HEK293T (cell line): ENCODE measurements at regions not wholly inside any gene's neighbourhood (a gene's known extent, or its start where the extent isn't known, plus 50 kb on each side); places are given as distances from the start of the nearest gene placed in this dataset.
"Not testable (repeated sequence)": the region's sequence is repeated elsewhere in the genome, so short reads cannot be mapped to it uniquely, and the experiment has no call there.

Experiments
- CTCF ChIA-PET: fragments of 350-600 bp; formaldehyde crosslinking; extraction: SDS; loops from one replicate; lab custom pipeline; 2021; ENCODE audit warnings: antibody characterized with exemption, inconsistent platforms; lab: Yijun Ruan, JAX
- POLR2A ChIA-PET: fragments of 350-600 bp; formaldehyde crosslinking; extraction: SDS; loops from one replicate; lab custom pipeline; 2020; ENCODE audit warnings: antibody characterized with exemption, inconsistent platforms; lab: Yijun Ruan, JAX
- DNase-seq: peaks from one replicate; pipeline ENCODE4 v3.0.0; 2012; ENCODE audit warnings: mixed read lengths; ENCODE audit errors: extremely low spot score
- ARNT ChIP-seq: fragments of 450-650 bp; IDR thresholded peaks from 2 replicates; pipeline ENCODE4 v1.6.1; 2017; ENCODE audit warnings: mild to moderate bottlenecking
- BHLHE40 ChIP-seq: fragments of 450-650 bp; IDR thresholded peaks from 2 replicates; pipeline ENCODE4 v1.6.1; 2016; ENCODE audit warnings: mild to moderate bottlenecking, moderate library complexity, borderline replicate concordance
- CTBP1 ChIP-seq: fragments of 450-650 bp; IDR thresholded peaks from 2 replicates; pipeline ENCODE4 v1.6.1; 2016; ENCODE audit warnings: borderline replicate concordance
- ELF4 ChIP-seq: fragments of 450-650 bp; IDR thresholded peaks from 2 replicates; pipeline ENCODE4 v1.6.1; 2017; ENCODE audit warnings: antibody characterized with exemption
- FOXA1 ChIP-seq: fragments of 450-650 bp; IDR thresholded peaks from 2 replicates; pipeline ENCODE4 v1.6.1; 2016; ENCODE audit warnings: mild to moderate bottlenecking
- FOXK2 ChIP-seq: fragments of 450-650 bp; IDR thresholded peaks from 2 replicates; pipeline ENCODE4 v1.6.1; 2016; ENCODE audit warnings: mild to moderate bottlenecking
- FOXM1 ChIP-seq: fragments of 450-650 bp; IDR thresholded peaks from 2 replicates; pipeline ENCODE4 v1.6.1; 2017; ENCODE audit warnings: mild to moderate bottlenecking, borderline replicate concordance
- HDGF ChIP-seq: fragments of 450-650 bp; IDR thresholded peaks from 2 replicates; pipeline ENCODE4 v1.6.1; 2017; ENCODE audit warnings: antibody characterized with exemption, borderline replicate concordance
- L3MBTL2 ChIP-seq: fragments of 450-650 bp; conservative IDR thresholded peaks from 2 replicates; pipeline ENCODE4 v1.6.1; 2016; ENCODE audit warnings: mild to moderate bottlenecking
- LEF1 ChIP-seq: fragments of 450-650 bp; IDR thresholded peaks from 2 replicates; pipeline ENCODE4 v1.6.1; 2017; ENCODE audit warnings: mild to moderate bottlenecking, borderline replicate concordance
- NFRKB ChIP-seq: fragments of 450-650 bp; IDR thresholded peaks from 2 replicates; pipeline ENCODE4 v1.6.1; 2016; ENCODE audit warnings: mild to moderate bottlenecking, moderate library complexity
- PKNOX1 ChIP-seq: fragments of 450-650 bp; IDR thresholded peaks from 2 replicates; pipeline ENCODE4 v1.6.1; 2016
- SP1 ChIP-seq: fragments of 450-650 bp; IDR thresholded peaks from 2 replicates; pipeline ENCODE4 v1.6.1; 2017
- SUZ12 ChIP-seq: fragments of 450-650 bp; IDR thresholded peaks from 2 replicates; pipeline ENCODE4 v1.6.1; 2016; ENCODE audit warnings: mild to moderate bottlenecking
- TARDBP ChIP-seq: fragments of 450-650 bp; IDR thresholded peaks from 2 replicates; pipeline ENCODE4 v1.6.1; 2016
- ZNF384 ChIP-seq: fragments of 450-650 bp; IDR thresholded peaks from 2 replicates; pipeline ENCODE4 v1.6.1; 2016

GRCh38 chr9:65435464-65435863, 150.5 kb upstream of the FOXD4L5 start:
- TF ChIP-seq NFRKB (no peak), ZNF384 (no peak), L3MBTL2 (no peak), FOXA1 (no peak), FOXK2 (no peak), BHLHE40 (no peak), PKNOX1 (no peak)
- ChIA-PET POLR2A (no interaction called here), CTCF (no interaction called here)

DNA sequence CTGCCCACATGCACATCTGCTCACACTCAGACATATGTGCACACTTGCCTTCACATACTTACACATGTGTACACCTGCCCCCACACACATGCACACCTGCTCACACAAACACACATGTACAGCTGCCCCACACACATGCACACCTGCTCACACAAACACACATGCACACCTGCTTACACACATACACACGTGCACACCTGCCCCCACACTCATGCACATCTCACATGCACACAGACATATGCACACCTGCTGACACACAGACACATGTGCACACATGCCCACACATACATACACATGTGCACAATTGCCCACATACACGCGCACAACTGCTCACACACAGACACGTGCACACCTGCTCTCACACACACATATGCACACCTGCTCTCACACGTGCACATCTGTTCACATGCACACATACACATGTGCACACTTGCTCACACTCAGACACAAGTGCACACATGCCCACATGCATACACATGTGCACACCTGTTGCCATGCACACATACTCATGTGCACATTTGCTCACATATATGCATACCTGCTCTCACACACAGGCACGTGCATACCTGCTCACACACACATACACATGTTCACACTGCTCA, 147.8 kb upstream of the FOXD4L5 start:
- TF ChIP-seq L3MBTL2 (no peak), FOXA1 (no peak), PKNOX1 (no peak), FOXK2 (no peak), HDGF (no peak), NFRKB (no peak), TARDBP (no peak), CTBP1 (no peak), ELF4 (no peak), FOXM1 (no peak), SP1 (no peak), LEF1 (no peak), SUZ12 (no peak), ARNT (no peak), ZNF384 (no peak), BHLHE40 (no peak)
- ChIA-PET POLR2A (no interaction called here), CTCF (no interaction called here)
- DNase-seq: no peak

More at GRCh38 chr9:65435464-65435863, 150.5 kb upstream of the FOXD4L5 start:
- no peak for DNase-seq

DNA sequence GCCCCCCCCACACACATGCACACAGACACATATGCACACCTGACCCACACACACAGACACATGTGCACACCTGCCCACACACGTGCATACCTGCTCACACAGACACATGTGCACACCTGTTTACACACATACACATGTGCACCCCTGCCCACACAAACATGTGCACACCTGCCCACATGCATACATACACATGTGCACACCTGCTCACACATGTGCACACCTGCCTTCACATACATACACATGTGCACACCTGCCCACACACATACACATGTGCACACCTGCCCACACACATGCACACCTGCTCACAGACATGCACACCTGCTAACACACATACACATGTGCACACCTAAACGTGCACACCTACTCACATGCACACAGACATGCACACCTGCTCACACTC, 147.0 kb upstream of the FOXD4L5 start:
- TF ChIP-seq CTBP1 (no peak), PKNOX1 (no peak), SUZ12 (no peak), FOXM1 (no peak), L3MBTL2 (no peak), ELF4 (no peak), LEF1 (no peak), TARDBP (no peak), SP1 (no peak), NFRKB (no peak), ARNT (no peak), HDGF (no peak), FOXK2 (no peak), BHLHE40 (no peak)
- no peak for DNase-seq
- POLR2A ChIA-PET: no interaction called here
- CTCF ChIA-PET: no interaction called here

GRCh38 chr9:65430221-65430620, 145.2 kb upstream of the FOXD4L5 start:
- TF ChIP-seq HDGF (no peak), ELF4 (no peak), BHLHE40 (no peak), L3MBTL2 (no peak), LEF1 (no peak), SP1 (no peak)
- CTCF ChIA-PET: no interaction called here
- DNase-seq: no peak
- POLR2A ChIA-PET: no interaction called here

- POLR2A ChIA-PET, CTCF ChIA-PET, DNase-seq: not testable (repeated sequence)
These were observed 142.4 kb upstream of the FOXD4L5 start for GRCh38 chr9:65427361-65427760.

DNA sequence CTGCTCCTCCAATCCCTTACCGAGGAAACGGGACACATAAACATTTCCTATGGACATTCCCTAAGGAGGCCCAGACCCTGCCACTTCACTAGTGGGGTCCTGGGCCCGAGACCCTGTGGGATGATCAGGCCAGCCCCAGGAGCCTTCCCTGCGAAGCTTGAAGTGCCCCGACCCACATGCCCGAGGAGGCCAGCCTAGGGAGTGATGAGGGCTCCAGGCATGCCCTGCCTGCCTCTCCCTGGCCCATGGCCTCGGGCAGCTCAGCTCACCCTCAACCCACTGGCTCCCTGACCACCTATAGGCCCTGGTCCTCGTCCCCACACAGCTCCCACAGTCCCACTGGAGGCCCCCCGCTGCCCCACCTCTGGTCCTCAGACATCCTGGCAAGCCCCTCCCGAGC, 141.8 kb upstream of the FOXD4L5 start:
- DNase-seq, CTCF ChIA-PET, POLR2A ChIA-PET: not testable (repeated sequence)

DNA sequence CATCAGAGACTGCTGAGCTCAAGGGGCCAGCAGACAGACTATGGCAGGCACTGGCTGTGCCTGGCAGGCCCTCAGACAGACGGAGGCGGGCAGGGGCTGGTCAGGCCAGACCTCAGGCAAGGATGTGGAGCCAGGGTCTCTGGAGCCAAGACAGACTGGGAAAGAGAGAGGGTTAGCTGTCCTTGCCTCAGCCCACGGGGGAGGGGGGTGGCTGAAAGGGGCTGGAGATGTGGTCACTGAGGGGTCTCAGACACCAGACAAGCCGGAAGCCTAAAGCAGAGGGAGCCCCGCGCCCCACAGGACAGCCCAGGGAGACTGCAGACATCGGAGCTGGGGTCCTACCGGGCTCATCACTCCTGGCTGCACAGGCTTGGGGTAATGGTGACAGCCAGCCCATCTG, 141.2 kb upstream of the FOXD4L5 start:
- TF ChIP-seq HDGF: no peak
- TF ChIP-seq NFRKB: no peak
- no peak for TF ChIP-seq FOXK2
- TF ChIP-seq FOXA1: no peak
- no peak for TF ChIP-seq FOXM1
- TF ChIP-seq SUZ12: no peak
- no peak for TF ChIP-seq LEF1
- TF ChIP-seq ELF4: no peak
- no peak for TF ChIP-seq CTBP1
- TF ChIP-seq L3MBTL2: no peak
- TF ChIP-seq SP1: no peak
- ChIA-PET CTCF (no interaction called here), POLR2A (no interaction called here)
- DNase-seq: no peak

- POLR2A ChIA-PET, DNase-seq, CTCF ChIA-PET: not testable (repeated sequence)
These were observed 140.2 kb upstream of the FOXD4L5 start for GRCh38 chr9:65425183-65425582.

- DNase-seq, CTCF ChIA-PET, POLR2A ChIA-PET: not testable (repeated sequence)
These were observed 139.5 kb upstream of the FOXD4L5 start for GRCh38 chr9:65424437-65424984.

DNA sequence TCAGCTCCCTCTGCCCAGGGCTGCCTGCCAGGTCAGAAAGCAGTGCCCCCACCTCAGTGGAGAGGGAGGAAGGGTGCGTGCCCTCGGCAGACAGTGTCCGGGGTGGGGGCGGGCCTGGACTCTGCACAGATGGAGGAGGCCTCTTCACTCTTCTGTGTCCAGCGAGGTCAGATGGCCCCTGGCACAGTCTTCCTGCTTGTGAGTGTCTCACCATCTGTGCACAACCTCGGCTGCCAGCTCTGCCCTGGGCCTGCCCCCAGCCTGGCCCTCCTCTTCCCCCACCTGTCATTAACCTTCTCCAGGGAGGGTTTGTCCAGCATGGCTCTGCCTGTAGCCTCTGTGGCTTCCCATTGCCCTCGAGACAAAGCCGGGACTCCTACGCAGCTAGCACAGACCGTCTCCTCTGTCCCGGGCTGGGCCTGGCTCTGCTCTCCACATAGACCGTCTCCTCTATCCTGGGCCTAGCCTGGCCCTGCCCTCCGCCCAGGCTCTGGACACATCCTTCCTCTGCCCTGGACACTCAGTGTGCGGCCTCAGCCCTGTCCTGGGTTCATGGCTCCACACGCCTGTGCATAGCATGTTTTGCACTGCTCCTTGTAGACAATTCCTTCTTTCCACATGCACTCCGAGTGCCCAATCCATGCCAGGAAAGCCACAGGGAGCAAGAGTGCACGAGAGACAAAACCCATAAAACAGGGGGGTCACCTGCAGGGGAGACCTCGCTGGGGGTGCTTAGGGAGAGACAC, 138.9 kb upstream of the FOXD4L5 start:
- DNase-seq, POLR2A ChIA-PET, CTCF ChIA-PET: not testable (repeated sequence)
